ENCODE measurements at regions not wholly inside any gene's neighbourhood (a gene's known extent, or its start where the extent isn't known, plus 50 kb on each side); places are given as distances from the start of the nearest gene placed in this dataset.

- TF ChIP-seq CTCF (IDR thresholded peaks at IDR 0.05) (no peak), POLR2A (IDR thresholded peaks at IDR 0.05) (no peak)
Measured at GRCh38 chr20:51934301-51935002, 132.1 kb upstream of the SALL4 start.

Data from testis (tissue), 2 donors.